GM12874 (cell line): ENCODE measurements at regions not wholly inside any gene's neighbourhood (a gene's known extent, or its start where the extent isn't known, plus 50 kb on each side); places are given as distances from the start of the nearest gene placed in this dataset.

Source experiments
- TF ChIP-seq, protein P1 (sequence below): IDR thresholded peaks from 2 replicates; pipeline ENCODE4 v1.5.1; 2011; ENCODE audit warnings: low read depth, mild to moderate bottlenecking, control low read depth, low read length, moderate library complexity; ENCODE audit not compliant: insufficient read depth

DNA sequence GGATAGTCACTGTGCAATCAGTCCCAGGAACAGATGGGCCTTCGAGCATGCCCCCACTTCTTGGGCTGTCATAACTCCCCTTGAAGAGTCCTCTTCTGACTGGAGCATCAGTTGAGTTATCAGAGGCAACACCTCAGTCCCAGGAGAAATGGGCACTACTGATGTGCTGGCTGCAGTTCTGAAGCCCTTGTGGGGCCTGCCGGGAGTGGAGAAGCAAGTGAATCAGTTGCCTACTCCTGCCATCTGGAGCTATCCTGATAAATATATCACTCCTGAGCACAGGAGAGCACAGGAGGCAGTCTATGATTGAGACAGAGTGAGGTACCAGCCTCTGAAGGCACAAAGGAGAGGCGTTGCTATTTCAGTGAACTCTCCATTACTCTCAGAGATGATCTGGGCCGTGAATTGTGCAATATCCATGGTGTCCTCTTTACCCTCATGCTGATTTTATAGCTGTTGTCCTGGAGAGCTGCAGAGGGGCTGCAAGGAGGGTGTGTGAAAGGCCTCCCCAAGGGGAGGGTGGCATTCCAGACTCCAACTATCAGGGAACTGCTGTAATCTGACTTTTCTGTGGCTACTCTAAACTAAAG, 344.2 kb upstream of the ROPN1 start:
- TF ChIP-seq, protein P1, sequence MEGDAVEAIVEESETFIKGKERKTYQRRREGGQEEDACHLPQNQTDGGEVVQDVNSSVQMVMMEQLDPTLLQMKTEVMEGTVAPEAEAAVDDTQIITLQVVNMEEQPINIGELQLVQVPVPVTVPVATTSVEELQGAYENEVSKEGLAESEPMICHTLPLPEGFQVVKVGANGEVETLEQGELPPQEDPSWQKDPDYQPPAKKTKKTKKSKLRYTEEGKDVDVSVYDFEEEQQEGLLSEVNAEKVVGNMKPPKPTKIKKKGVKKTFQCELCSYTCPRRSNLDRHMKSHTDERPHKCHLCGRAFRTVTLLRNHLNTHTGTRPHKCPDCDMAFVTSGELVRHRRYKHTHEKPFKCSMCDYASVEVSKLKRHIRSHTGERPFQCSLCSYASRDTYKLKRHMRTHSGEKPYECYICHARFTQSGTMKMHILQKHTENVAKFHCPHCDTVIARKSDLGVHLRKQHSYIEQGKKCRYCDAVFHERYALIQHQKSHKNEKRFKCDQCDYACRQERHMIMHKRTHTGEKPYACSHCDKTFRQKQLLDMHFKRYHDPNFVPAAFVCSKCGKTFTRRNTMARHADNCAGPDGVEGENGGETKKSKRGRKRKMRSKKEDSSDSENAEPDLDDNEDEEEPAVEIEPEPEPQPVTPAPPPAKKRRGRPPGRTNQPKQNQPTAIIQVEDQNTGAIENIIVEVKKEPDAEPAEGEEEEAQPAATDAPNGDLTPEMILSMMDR = no peak

DNA sequence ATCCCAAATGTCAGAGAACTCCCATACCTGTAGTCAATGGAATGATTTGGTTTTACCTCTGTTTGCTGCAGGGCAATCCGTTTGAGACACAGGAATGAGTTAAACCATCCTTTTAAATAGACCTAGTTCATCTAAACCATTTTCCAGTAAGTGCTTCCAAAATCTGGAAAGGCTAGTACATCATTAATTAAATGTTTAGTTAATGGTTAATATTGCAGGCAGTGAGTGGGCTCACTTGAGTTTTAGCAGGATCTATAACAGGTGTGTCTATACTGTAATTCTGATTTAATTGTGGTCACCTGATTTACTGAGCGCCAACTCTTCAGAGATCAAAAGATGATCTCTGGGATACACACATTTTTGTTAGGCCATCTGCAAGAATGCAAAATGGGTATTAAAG, 353.9 kb upstream of the ROPN1 start:
- TF ChIP-seq, protein P1 = no peak

DNA sequence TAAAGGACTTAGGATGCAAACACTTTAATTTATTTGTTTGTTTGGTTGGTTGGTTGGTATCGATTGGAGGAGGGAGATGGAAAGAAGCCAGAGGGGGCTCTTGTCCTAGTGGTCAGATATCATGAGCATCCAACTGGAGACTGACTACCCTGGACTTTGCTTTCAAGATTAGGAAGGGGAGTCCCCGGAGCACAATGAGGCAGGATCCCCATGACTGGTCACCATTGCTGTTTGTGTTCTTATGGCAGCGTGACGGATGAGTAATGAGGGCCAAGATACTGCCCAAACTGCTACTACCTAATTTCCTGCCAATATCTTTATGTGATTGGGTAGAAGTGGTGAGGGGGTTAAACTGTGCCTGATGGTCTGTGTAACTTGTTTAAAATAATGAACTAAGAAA, 354.6 kb upstream of the ROPN1 start:
- TF ChIP-seq, protein P1 = no peak

DNA sequence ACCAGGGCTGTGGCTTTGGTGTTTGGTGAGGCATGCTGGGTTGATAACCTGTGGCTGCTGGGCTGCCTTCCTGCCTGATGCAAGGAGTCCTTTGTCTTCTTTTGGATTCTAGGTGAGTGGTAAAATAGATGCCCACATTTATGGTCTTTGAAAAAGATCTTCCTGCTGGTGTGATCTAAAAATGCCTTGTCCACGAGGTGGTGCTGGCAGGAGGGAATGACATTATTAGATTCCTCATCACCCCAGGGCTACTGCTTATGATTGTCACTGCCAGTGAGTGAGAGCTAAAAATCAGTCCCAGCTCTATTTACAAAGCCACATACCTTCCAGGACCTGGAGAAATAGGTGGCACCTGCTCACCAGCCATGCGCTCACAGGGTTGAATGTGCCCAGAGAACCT, 355.5 kb upstream of the ROPN1 start:
- TF ChIP-seq, protein P1 = no peak

DNA sequence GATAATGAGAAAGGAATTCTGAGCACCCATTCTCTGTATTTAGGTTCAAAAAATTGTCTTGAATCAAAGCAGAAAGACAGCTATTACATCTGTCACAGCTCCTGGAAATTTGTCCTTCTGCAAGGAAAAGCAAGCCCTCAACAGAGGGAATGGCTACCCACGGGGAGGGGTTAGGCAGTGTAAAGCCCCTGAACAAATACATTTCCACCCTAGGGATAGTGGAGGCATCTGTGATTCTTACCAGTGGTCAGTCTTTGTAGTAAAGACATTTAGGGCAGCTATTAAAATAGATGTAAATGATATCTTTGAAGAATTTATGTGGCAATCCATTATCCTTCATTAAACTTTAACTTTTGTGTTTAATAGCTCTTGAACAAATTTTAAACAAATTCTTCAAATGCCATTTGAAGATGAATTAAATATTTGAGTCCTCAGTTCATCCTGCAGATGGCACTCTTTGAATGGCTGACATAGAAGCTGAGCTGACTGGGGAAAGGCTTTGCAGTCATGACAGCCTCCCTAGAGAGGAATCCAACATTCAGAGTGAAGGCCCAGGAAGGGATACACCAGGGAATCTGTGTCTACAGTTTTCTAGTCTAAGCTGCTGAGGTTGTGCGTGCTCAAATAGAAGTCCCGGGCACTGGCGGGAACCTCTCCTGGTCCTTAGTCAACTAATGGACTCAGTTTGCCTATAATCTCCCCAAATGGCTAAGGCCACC, 359.7 kb upstream of the ROPN1 start:
- TF ChIP-seq, protein P1 = peak; percentile 30; the same call in 1 of the 2 replicates

DNA sequence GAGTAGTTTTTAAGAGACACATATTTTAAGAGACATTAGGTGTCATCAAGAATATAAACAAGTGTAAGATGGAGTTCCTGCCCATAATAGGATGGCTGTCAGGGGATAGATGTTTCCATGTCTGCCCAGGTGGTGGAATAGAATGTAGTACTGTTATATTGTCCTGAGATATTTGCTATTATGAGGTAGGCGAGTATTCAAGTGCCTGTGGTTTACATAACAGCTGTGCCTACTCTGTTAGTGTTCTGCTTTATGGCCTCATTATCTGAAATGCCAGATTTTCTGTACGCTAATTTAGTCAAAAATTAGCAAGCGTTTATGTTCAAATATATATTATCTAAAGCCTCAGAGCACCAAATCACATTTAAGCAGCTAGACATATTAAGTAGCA, 360.2 kb upstream of the ROPN1 start:
- TF ChIP-seq, protein P1 = no peak

DNA sequence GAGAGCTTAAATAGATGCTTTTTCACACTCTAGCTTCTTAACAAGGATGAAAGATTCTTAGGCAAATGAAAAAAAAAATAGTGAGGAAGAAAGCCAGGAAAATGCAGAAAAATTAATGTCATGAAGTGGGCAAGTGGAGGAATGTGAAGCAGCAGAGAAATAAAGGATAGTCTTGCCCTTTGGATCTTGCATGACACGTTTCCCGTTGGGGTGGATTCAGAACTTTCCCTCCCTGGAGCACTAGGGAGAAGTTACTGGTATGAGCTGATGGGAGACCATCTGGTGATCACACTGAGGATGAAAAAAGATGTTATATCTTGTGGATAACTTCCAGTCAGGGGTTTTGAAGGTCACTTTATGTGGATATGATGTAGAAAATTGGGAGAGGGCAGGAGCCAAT, 361.8 kb upstream of the ROPN1 start:
- TF ChIP-seq, protein P1 = no peak
